ENCODE measurements at regions not wholly inside any gene's neighbourhood (a gene's known extent, or its start where the extent isn't known, plus 50 kb on each side); places are given as distances from the start of the nearest gene placed in this dataset.
A peak's percentile ranks its signal among the peaks of the same experiment; 100 is the strongest.

- no peak overlapping the region for H3K4me3 ChIP-seq (ENCODE audit: low read length)
- DNase-seq (ENCODE audit: low read depth) = peak; percentile 36
- TF ChIP-seq CTCF (conservative IDR thresholded peaks at IDR 0.05; ENCODE audit: low read length) = no peak
Observed at GRCh38 chr6:92538275-92538674, 881.1 kb downstream of the EPHA7 start.

GRCh38 chr6:92534109-92534508 lies 885.2 kb downstream of the EPHA7 start:
- no peak for DNase-seq (ENCODE audit: low read depth)
- TF ChIP-seq CTCF (conservative IDR thresholded peaks at IDR 0.05; ENCODE audit: low read length) = no peak
- H3K4me3 ChIP-seq (ENCODE audit: low read length) = no peak overlapping the region

- no peak overlapping the region for H3K4me3 ChIP-seq (ENCODE audit: low read length)
- DNase-seq (ENCODE audit: low read depth) = no peak
- TF ChIP-seq CTCF (conservative IDR thresholded peaks at IDR 0.05; ENCODE audit: low read length) = no peak
Observed at GRCh38 chr6:92522589-92522988, 896.8 kb downstream of the EPHA7 start.

- DNase-seq (ENCODE audit: low read depth) = no peak
- no peak overlapping the region for H3K4me3 ChIP-seq (ENCODE audit: low read length)
- no peak for TF ChIP-seq CTCF (conservative IDR thresholded peaks at IDR 0.05; ENCODE audit: low read length)
Observed at GRCh38 chr6:92521553-92521952, 897.8 kb downstream of the EPHA7 start.

- peak; percentile 1 for DNase-seq (ENCODE audit: low read depth)
- H3K4me3 ChIP-seq (ENCODE audit: low read length) = no peak overlapping the region
- no peak for TF ChIP-seq CTCF (conservative IDR thresholded peaks at IDR 0.05; ENCODE audit: low read length)
Observed at GRCh38 chr6:92510137-92510536, 909.2 kb downstream of the EPHA7 start.

GRCh38 chr6:92507552-92507951 lies 911.8 kb downstream of the EPHA7 start:
- no peak overlapping the region for H3K4me3 ChIP-seq (ENCODE audit: low read length)
- no peak for TF ChIP-seq CTCF (conservative IDR thresholded peaks at IDR 0.05; ENCODE audit: low read length)
- DNase-seq (ENCODE audit: low read depth) = no peak

GRCh38 chr6:92504509-92504908 lies 914.9 kb downstream of the EPHA7 start:
- TF ChIP-seq CTCF (conservative IDR thresholded peaks at IDR 0.05; ENCODE audit: low read length) = no peak
- no peak for DNase-seq (ENCODE audit: low read depth)
- H3K4me3 ChIP-seq (ENCODE audit: low read length) = no peak overlapping the region
